Prostate gland (tissue), 2 donors: ENCODE measurements at regions not wholly inside any gene's neighbourhood (a gene's known extent, or its start where the extent isn't known, plus 50 kb on each side); places are given as distances from the start of the nearest gene placed in this dataset.

Experiments
- POLR2A ChIP-seq: fragments of 450-650 bp; IDR thresholded peaks from one replicate; pipeline ENCODE4 v1.6.1; 2016; ENCODE audit warnings: antibody characterized with exemption, mild to moderate bottlenecking
- POLR2AphosphoS5 ChIP-seq: sonication (generic); formaldehyde crosslinking; IDR thresholded peaks from one replicate; pipeline ENCODE4 v1.6.1; 2017; ENCODE audit warnings: antibody characterized with exemption
- TF ChIP-seq, protein P1 (sequence below), 4 experiments: fragments of 200-600 bp in 2 of 4; fragments of 450-650 bp in 2 of 4; sonication (generic) in 2 of 4; IDR thresholded peaks; 1 replicate in 3 of 4; 2 replicates in 1 of 4; pipeline ENCODE4 v1.5.1; 2016 to 2019; ENCODE audit warnings: antibody characterized with exemption in 4 of 4, mild to moderate bottlenecking in 2 of 4, moderate library complexity in 2 of 4

DNA sequence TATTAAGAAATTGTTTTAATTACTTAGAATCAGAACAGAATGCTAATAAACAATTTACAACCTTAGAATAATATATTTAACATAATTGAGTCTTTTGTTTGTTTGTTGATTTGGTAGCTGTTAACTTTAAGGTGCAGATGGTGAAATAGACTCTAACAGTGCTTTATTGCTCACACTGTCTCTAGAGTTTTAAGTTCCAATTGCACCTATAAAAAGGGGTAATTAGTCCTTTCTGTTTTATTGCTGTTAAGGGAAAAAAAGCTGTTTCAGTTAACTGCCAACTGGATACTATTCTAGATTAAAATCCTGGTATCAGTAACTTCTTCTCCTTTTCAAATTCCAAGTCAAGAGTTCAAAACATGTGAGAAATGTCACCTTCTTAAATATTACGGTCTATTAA lies 197.6 kb upstream of the TMPRSS15 start:
- TF ChIP-seq, protein P1, sequence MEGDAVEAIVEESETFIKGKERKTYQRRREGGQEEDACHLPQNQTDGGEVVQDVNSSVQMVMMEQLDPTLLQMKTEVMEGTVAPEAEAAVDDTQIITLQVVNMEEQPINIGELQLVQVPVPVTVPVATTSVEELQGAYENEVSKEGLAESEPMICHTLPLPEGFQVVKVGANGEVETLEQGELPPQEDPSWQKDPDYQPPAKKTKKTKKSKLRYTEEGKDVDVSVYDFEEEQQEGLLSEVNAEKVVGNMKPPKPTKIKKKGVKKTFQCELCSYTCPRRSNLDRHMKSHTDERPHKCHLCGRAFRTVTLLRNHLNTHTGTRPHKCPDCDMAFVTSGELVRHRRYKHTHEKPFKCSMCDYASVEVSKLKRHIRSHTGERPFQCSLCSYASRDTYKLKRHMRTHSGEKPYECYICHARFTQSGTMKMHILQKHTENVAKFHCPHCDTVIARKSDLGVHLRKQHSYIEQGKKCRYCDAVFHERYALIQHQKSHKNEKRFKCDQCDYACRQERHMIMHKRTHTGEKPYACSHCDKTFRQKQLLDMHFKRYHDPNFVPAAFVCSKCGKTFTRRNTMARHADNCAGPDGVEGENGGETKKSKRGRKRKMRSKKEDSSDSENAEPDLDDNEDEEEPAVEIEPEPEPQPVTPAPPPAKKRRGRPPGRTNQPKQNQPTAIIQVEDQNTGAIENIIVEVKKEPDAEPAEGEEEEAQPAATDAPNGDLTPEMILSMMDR (IDR thresholded peaks at IDR 0.05): no peak
- TF ChIP-seq POLR2A (no peak), POLR2AphosphoS5 (no peak)
